Thyroid gland (tissue), 4 donors: ENCODE measurements at regions not wholly inside any gene's neighbourhood (a gene's known extent, or its start where the extent isn't known, plus 50 kb on each side); places are given as distances from the start of the nearest gene placed in this dataset.
"Not testable (repeated sequence)": the region's sequence is repeated elsewhere in the genome, so short reads cannot be mapped to it uniquely, and the experiment has no call there.

Source experiments
- DNase-seq, 2 donors: peaks; one replicate each; pipeline ENCODE4 v3.0.0-alpha.2; 2019
- H3K27ac ChIP-seq, 3 donors: fragments of 200-600 bp; sonication (generic); 1 replicate in 2 of 3; 2 replicates in 1 of 3; pipeline ENCODE4 v1.5.1; 2016 to 2019; ENCODE audit warnings: mild to moderate bottlenecking in 1 of 3, moderate library complexity in 1 of 3
- H3K27me3 ChIP-seq: fragments of 200-600 bp; sonication (generic); one replicate; pipeline ENCODE4 v1.5.1; 2019
- H3K36me3 ChIP-seq, 2 donors: fragments of 200-600 bp; sonication (generic); one replicate each; pipeline ENCODE4 v1.5.1; 2016 to 2019
- H3K4me1 ChIP-seq, 2 donors: fragments of 200-600 bp; sonication (generic); one replicate each; pipeline ENCODE4 v1.5.1; 2017 to 2019
- H3K4me3 ChIP-seq, 3 donors: fragments of 200-600 bp; sonication (generic); replicated peaks in 1 of 3; 1 replicate in 2 of 3; 2 replicates in 1 of 3; pipeline ENCODE4 v1.5.1; 2016; ENCODE audit warnings: mild to moderate bottlenecking in 1 of 3
- H3K9me3 ChIP-seq: fragments of 200-600 bp; sonication (generic); one replicate; pipeline ENCODE4 v1.5.1; 2017
- CTCF ChIP-seq, 6 experiments: fragments of 200-600 bp in 3 of 6; fragments of 450-650 bp in 3 of 6; sonication (generic) in 3 of 6; IDR thresholded peaks; one replicate each; pipeline ENCODE4 v1.5.1; 2016 to 2019; ENCODE audit warnings: antibody characterized with exemption in 6 of 6, mild to moderate bottlenecking in 2 of 6, inconsistent platforms in 1 of 6, moderate library complexity in 1 of 6
- POLR2A ChIP-seq, 2 donors: fragments of 450-650 bp; IDR thresholded peaks; one replicate each; pipeline ENCODE4 v1.6.1; 2017; ENCODE audit warnings: antibody characterized with exemption in 2 of 2, mild to moderate bottlenecking in 2 of 2, moderate library complexity in 1 of 2
- WGBS, 2 donors: methylation state at CpG; one replicate each; pipeline ENCODE4 v1.1.5; 2017; 5-methylcytosine and 5-hydroxymethylcytosine counted together
- intact Hi-C: fragments of 100-400 bp; cut with DNase I; formaldehyde crosslinking; loops from one replicate; pipeline ENCODE4 v1.15.1; 2023

- Histone ChIP-seq H3K4me1 (peaks cover 0 to 3% of the 10 kb centered on the region in 2 donors), H3K36me3 (no peaks in the 10 kb centered on the region), H3K9me3 (no peaks in the 10 kb centered on the region), H3K4me3 (no peak overlapping the region), H3K27me3 (no peaks in the 10 kb centered on the region), H3K27ac (no peak overlapping the region)
- peak; percentile 12 to 22 for DNase-seq
- intact Hi-C loops: no loop called here
- 38 to 52% methylated on average over 14 of the region's 14 CpGs for WGBS, 2 donors
- no peak for TF ChIP-seq POLR2A (IDR thresholded peaks at IDR 0.05)
- no peak for TF ChIP-seq CTCF (IDR thresholded peaks at IDR 0.05)
Observed at GRCh38 chr9:107819772-107820565, 330.4 kb upstream of the KLF4 start.

GRCh38 chr9:107818503-107818829 is 328.9 kb upstream of the KLF4 start:
- DNase-seq, H3K9me3 ChIP-seq, H3K27me3 ChIP-seq, intact Hi-C loops, H3K4me3 ChIP-seq, H3K36me3 ChIP-seq, H3K4me1 ChIP-seq, H3K27ac ChIP-seq: not testable (repeated sequence)
- 89 to 90% methylated on average over 6 of the region's 6 CpGs for WGBS, 2 donors

- H3K4me3 ChIP-seq, H3K27ac ChIP-seq, H3K36me3 ChIP-seq, H3K4me1 ChIP-seq, H3K27me3 ChIP-seq, H3K9me3 ChIP-seq, intact Hi-C loops, DNase-seq: not testable (repeated sequence)
- 95% methylated on average over 21 to 30 of the region's 55 CpGs for WGBS, 2 donors
Observed at GRCh38 chr9:107817595-107818502, 328.3 kb upstream of the KLF4 start.

- WGBS, 2 donors: 80 to 85% methylated on average over 2 of the region's 2 CpGs
- H3K4me1 ChIP-seq: peaks cover 0 to 3% of the 10 kb centered on the region in 2 donors
- intact Hi-C loops: no loop called here
- no peak overlapping the region for H3K27ac ChIP-seq
- H3K27me3 ChIP-seq: no peaks in the 10 kb centered on the region
- H3K9me3 ChIP-seq: no peaks in the 10 kb centered on the region
- no peak overlapping the region for H3K4me3 ChIP-seq
- TF ChIP-seq CTCF (IDR thresholded peaks at IDR 0.05) (no peak), POLR2A (IDR thresholded peaks at IDR 0.05) (no peak)
- DNase-seq: no peak
- no peaks in the 10 kb centered on the region for H3K36me3 ChIP-seq
Observed at GRCh38 chr9:107816561-107817021, 327.0 kb upstream of the KLF4 start.

GRCh38 chr9:107815782-107816560 is 326.4 kb upstream of the KLF4 start:
- Histone ChIP-seq H3K36me3 (no peaks in the 10 kb centered on the region), H3K27me3 (no peaks in the 10 kb centered on the region), H3K4me1 (peaks cover 0 to 3% of the 10 kb centered on the region in 2 donors), H3K9me3 (no peaks in the 10 kb centered on the region), H3K4me3 (no peak overlapping the region), H3K27ac (no peak overlapping the region)
- intact Hi-C loops: no loop called here
- 77 to 83% methylated on average over 6 of the region's 6 CpGs for WGBS, 2 donors
- TF ChIP-seq POLR2A (IDR thresholded peaks at IDR 0.05): no peak
- no peak for TF ChIP-seq CTCF (IDR thresholded peaks at IDR 0.05)
- DNase-seq: no peak
